BLaER1 (cell line): ENCODE measurements at regions not wholly inside any gene's neighbourhood (a gene's known extent, or its start where the extent isn't known, plus 50 kb on each side); places are given as distances from the start of the nearest gene placed in this dataset.
"Not testable (repeated sequence)": the region's sequence is repeated elsewhere in the genome, so short reads cannot be mapped to it uniquely, and the experiment has no call there.

Experiments used
- H3K27ac ChIP-seq: shearing (Covaris generic); formaldehyde crosslinking; 2 replicates; pipeline ENCODE4 v1.8.1; 2022
- H3K27me3 ChIP-seq: shearing (Covaris generic); formaldehyde crosslinking; 2 replicates; pipeline ENCODE4 v1.8.1; 2022
- H3K36me3 ChIP-seq: shearing (Covaris generic); formaldehyde crosslinking; 2 replicates; pipeline ENCODE4 v1.8.1; 2022
- H3K4me1 ChIP-seq: shearing (Covaris generic); formaldehyde crosslinking; 2 replicates; pipeline ENCODE4 v1.8.1; 2022
- H3K4me2 ChIP-seq: shearing (Covaris generic); formaldehyde crosslinking; 2 replicates; pipeline ENCODE4 v1.8.1; 2022
- H3K4me3 ChIP-seq: shearing (Covaris generic); formaldehyde crosslinking; 2 replicates; pipeline ENCODE4 v1.8.1; 2022
- H3K9ac ChIP-seq: shearing (Covaris generic); formaldehyde crosslinking; 2 replicates; pipeline ENCODE4 v1.8.1; 2022
- H3K9me3 ChIP-seq: shearing (Covaris generic); formaldehyde crosslinking; 2 replicates; pipeline ENCODE4 v1.8.1; 2022
- H4K20me1 ChIP-seq: shearing (Covaris generic); formaldehyde crosslinking; 2 replicates; pipeline ENCODE4 v1.8.1; 2022
- Cebpa-rat ChIP-seq: shearing (Covaris generic); IDR thresholded peaks from 2 replicates; pipeline ENCODE4 v1.8.1; 2022

GRCh38 chr10:29874606-29875269 is 184.6 kb downstream of the JCAD start:
- H3K27me3 ChIP-seq: no peaks in the 10 kb centered on the region
- TF ChIP-seq Cebpa-rat: no peak
- H3K36me3 ChIP-seq: no peaks in the 10 kb centered on the region
- H3K4me1 ChIP-seq: peaks cover 39% of the 10 kb centered on the region
- H3K9me3 ChIP-seq: no peaks in the 10 kb centered on the region
- peak overlapping the region; percentile 10; the same call in 1 of the 2 replicates for H3K4me2 ChIP-seq
- no peak overlapping the region for H3K4me3 ChIP-seq
- no peak overlapping the region for H3K9ac ChIP-seq
- no peak overlapping the region for H3K27ac ChIP-seq
- H4K20me1 ChIP-seq: no peaks in the 10 kb centered on the region

- no peak overlapping the region for H3K4me2 ChIP-seq
- no peaks in the 10 kb centered on the region for H3K27me3 ChIP-seq
Observed at GRCh38 chr10:29873941-29874484, 185.4 kb downstream of the JCAD start.

GRCh38 chr10:29870522-29871044 is 188.8 kb downstream of the JCAD start:
- no peaks in the 10 kb centered on the region for H3K36me3 ChIP-seq
- H3K9me3 ChIP-seq: no peaks in the 10 kb centered on the region
- H3K27ac ChIP-seq: no peak overlapping the region
- H3K4me3 ChIP-seq: no peak overlapping the region
- no peaks in the 10 kb centered on the region for H3K27me3 ChIP-seq
- no peak for TF ChIP-seq Cebpa-rat
- no peaks in the 10 kb centered on the region for H4K20me1 ChIP-seq
- H3K9ac ChIP-seq: no peak overlapping the region
- no peak overlapping the region for H3K4me2 ChIP-seq
- H3K4me1 ChIP-seq: peaks cover 12% of the 10 kb centered on the region

More at GRCh38 chr10:29873941-29874484, 185.4 kb downstream of the JCAD start:
- Histone ChIP-seq H3K36me3 (no peaks in the 10 kb centered on the region), H4K20me1 (no peaks in the 10 kb centered on the region), H3K9ac (no peak overlapping the region), H3K4me1 (peaks cover 32% of the 10 kb centered on the region), H3K9me3 (no peaks in the 10 kb centered on the region), H3K4me3 (no peak overlapping the region), H3K27ac (no peak overlapping the region)
- no peak for TF ChIP-seq Cebpa-rat

- TF ChIP-seq Cebpa-rat: no peak
- no peaks in the 10 kb centered on the region for H3K9me3 ChIP-seq
- no peak overlapping the region for H3K4me2 ChIP-seq
- H3K27me3 ChIP-seq: no peaks in the 10 kb centered on the region
- H3K27ac ChIP-seq: no peak overlapping the region
- no peaks in the 10 kb centered on the region for H3K36me3 ChIP-seq
- H3K4me3 ChIP-seq: no peak overlapping the region
- H3K4me1 ChIP-seq: peaks cover 2% of the 10 kb centered on the region
- H4K20me1 ChIP-seq: no peaks in the 10 kb centered on the region
- no peak overlapping the region for H3K9ac ChIP-seq
Observed at GRCh38 chr10:29869593-29869992, 189.8 kb downstream of the JCAD start.

- Histone ChIP-seq H3K36me3 (no peaks in the 10 kb centered on the region), H3K27me3 (no peaks in the 10 kb centered on the region), H3K27ac (no peak overlapping the region), H3K4me1 (no peaks in the 10 kb centered on the region), H4K20me1 (no peaks in the 10 kb centered on the region), H3K4me2 (no peak overlapping the region), H3K4me3 (no peak overlapping the region), H3K9me3 (no peaks in the 10 kb centered on the region), H3K9ac (no peak overlapping the region)
- TF ChIP-seq Cebpa-rat: no peak
Observed at GRCh38 chr10:29866356-29866755, 193.0 kb downstream of the JCAD start.

GRCh38 chr10:29865700-29866355 is 193.6 kb downstream of the JCAD start:
- Histone ChIP-seq H3K4me2 (no peak overlapping the region), H3K36me3 (no peaks in the 10 kb centered on the region), H3K9me3 (no peaks in the 10 kb centered on the region), H3K27me3 (no peaks in the 10 kb centered on the region), H3K27ac (no peak overlapping the region), H4K20me1 (no peaks in the 10 kb centered on the region), H3K9ac (no peak overlapping the region), H3K4me3 (no peak overlapping the region), H3K4me1 (no peaks in the 10 kb centered on the region)
- TF ChIP-seq Cebpa-rat: no peak

- H3K36me3 ChIP-seq: no peaks in the 10 kb centered on the region
- no peak for TF ChIP-seq Cebpa-rat
- no peaks in the 10 kb centered on the region for H3K9me3 ChIP-seq
- H4K20me1 ChIP-seq: no peaks in the 10 kb centered on the region
- H3K4me1 ChIP-seq: peaks cover 20% of the 10 kb centered on the region
- H3K27ac ChIP-seq: no peak overlapping the region
- no peak overlapping the region for H3K4me3 ChIP-seq
- H3K9ac ChIP-seq: no peak overlapping the region
- no peaks in the 10 kb centered on the region for H3K27me3 ChIP-seq
- H3K4me2 ChIP-seq: no peak overlapping the region
Observed at GRCh38 chr10:29862923-29863614, 196.3 kb downstream of the JCAD start.

GRCh38 chr10:29861811-29862505 is 197.4 kb downstream of the JCAD start:
- H4K20me1 ChIP-seq: no peaks in the 10 kb centered on the region
- no peak overlapping the region for H3K4me2 ChIP-seq
- no peaks in the 10 kb centered on the region for H3K9me3 ChIP-seq
- H3K36me3 ChIP-seq: no peaks in the 10 kb centered on the region
- no peaks in the 10 kb centered on the region for H3K27me3 ChIP-seq
- no peak for TF ChIP-seq Cebpa-rat
- H3K4me3 ChIP-seq: no peak overlapping the region
- peaks cover 26% of the 10 kb centered on the region for H3K4me1 ChIP-seq
- no peak overlapping the region for H3K27ac ChIP-seq
- H3K9ac ChIP-seq: no peak overlapping the region

- peaks cover 26% of the 10 kb centered on the region for H3K4me1 ChIP-seq
- not testable (repeated sequence) for H3K27me3 ChIP-seq, H3K36me3 ChIP-seq, H3K9ac ChIP-seq, H3K4me2 ChIP-seq, H3K9me3 ChIP-seq, H3K27ac ChIP-seq, H4K20me1 ChIP-seq, H3K4me3 ChIP-seq
Observed at GRCh38 chr10:29861231-29861630, 198.2 kb downstream of the JCAD start.
